ENCODE measurements at regions not wholly inside any gene's neighbourhood (a gene's known extent, or its start where the extent isn't known, plus 50 kb on each side); places are given as distances from the start of the nearest gene placed in this dataset.

DNA sequence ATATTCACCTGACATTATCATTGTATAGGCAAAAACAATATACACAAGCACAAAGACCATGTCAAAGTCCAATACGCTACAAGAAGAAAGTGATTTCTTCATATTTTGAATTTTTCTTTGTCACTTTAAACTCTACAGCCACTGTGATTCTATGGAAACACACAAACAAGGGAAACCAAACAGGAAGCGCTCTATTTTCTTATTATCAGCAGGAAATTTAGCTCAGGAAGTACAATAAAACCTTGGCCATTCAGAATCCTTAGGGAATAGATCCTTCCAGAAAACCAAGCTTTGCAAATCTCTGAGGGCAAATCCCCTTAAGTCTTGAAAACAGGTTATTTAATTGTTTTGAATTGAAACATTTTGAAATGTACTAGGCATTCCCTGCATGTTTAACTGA, 336.2 kb downstream of the EPHA4 start:
- no peak for TF ChIP-seq POLR2A (IDR thresholded peaks at IDR 0.05)
- TF ChIP-seq CTCF (IDR thresholded peaks at IDR 0.05) = no peak
- no peak for TF ChIP-seq EP300 (IDR thresholded peaks at IDR 0.05)
- TF ChIP-seq POLR2AphosphoS5 (IDR thresholded peaks at IDR 0.05) = no peak
